ENCODE measurements at regions not wholly inside any gene's neighbourhood (a gene's known extent, or its start where the extent isn't known, plus 50 kb on each side); places are given as distances from the start of the nearest gene placed in this dataset.

- no peaks in the 10 kb centered on the region for H3K9me3 ChIP-seq (ENCODE audit: low read depth, low read length)
- H3K27me3 ChIP-seq (ENCODE audit: insufficient read depth, low read length): no peaks in the 10 kb centered on the region
- H3K4me3 ChIP-seq (ENCODE audit: low read length): no peak overlapping the region
- H3K4me1 ChIP-seq (ENCODE audit: insufficient read depth, low read length): no peaks in the 10 kb centered on the region
Measured at GRCh38 chr5:101687349-101687985, 608.6 kb downstream of the SLCO4C1 start.

DNA sequence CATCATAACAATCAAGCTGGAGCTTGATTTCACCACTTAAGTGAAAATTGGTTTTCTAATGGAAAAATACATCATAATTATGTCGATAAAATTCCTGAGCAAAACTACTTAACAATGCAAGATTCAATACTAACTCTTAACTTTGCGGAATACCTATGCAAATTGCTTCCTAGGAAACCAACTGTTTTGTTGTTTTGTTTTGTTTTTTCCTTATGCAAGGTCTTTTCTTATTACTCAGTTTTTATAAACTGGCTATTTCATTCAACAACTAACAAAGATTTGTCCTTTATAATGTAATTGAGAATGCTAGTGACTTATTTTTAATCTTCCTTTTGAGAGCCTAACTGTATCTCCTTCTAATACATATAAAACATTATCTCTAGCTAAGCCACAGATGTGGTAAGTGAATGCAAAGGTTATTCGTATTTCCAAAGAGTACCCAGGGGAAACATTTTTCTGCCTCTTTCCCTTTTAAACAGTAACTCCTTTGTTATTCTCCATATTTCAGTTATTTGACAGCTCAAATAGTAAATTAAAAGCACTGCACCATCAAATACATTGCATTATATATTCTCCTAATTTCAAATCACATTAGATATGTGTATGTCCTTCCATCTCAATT lies 609.4 kb downstream of the SLCO4C1 start:
- Histone ChIP-seq H3K27me3 (ENCODE audit: insufficient read depth, low read length) (no peaks in the 10 kb centered on the region), H3K9me3 (ENCODE audit: low read depth, low read length) (no peaks in the 10 kb centered on the region), H3K4me3 (ENCODE audit: low read length) (no peak overlapping the region), H3K4me1 (ENCODE audit: insufficient read depth, low read length) (no peaks in the 10 kb centered on the region)

DNA sequence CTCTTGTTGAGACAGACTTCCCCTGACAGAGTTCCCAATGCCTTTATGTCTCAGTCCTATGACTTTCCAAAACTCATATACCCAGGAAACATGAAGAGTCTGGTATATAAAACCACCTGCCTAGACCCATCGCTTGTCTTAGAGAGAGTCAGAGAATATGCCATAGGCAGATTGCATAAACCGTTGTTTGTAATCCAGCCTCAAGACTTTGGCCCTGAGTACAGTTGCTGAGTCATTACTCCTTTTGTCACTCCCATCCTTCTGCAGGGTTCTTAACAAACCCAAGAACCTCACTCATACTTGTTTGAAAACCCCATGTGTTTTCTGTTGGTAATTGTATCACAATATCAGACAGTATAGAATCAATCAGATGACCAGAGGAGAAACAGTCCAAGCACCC lies 616.3 kb downstream of the SLCO4C1 start:
- no peaks in the 10 kb centered on the region for H3K9me3 ChIP-seq (ENCODE audit: low read depth, low read length)
- H3K4me3 ChIP-seq (ENCODE audit: low read length): no peak overlapping the region
- no peaks in the 10 kb centered on the region for H3K27me3 ChIP-seq (ENCODE audit: insufficient read depth, low read length)
- no peaks in the 10 kb centered on the region for H3K4me1 ChIP-seq (ENCODE audit: insufficient read depth, low read length)

DNA sequence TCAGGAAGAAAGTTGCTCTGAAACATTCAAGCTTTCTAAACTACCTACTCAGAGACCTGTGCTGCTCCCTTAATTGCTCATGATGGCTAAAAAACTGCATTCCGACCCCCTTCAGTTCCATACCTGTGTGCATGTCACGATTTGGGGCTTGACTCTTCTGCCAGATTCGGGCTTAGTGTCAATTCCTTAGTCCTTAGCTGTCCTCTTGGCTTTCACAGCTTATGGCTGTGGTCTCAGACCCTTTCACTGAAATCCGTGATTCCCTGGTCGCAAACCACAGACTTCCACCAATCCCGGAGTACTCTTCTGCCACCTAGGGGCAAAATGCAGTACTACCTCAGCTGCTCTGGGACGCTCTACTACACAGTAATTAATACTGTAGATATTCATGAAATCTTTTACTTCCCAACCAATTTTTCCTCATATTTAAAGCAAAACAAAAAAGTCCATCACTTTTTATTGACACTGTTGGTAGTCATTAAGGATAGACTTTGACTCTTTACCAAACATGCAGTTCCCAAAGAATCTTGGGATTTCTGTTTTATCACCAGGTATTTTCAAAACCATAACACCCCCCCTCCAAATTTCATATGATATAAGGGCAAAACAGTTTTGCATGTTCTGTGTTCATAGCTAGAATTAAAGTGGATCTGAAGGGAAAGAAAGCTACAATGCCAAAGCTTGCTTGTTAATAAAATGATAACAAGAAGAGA lies 617.4 kb downstream of the SLCO4C1 start:
- H3K27me3 ChIP-seq (ENCODE audit: insufficient read depth, low read length): no peaks in the 10 kb centered on the region

DNA sequence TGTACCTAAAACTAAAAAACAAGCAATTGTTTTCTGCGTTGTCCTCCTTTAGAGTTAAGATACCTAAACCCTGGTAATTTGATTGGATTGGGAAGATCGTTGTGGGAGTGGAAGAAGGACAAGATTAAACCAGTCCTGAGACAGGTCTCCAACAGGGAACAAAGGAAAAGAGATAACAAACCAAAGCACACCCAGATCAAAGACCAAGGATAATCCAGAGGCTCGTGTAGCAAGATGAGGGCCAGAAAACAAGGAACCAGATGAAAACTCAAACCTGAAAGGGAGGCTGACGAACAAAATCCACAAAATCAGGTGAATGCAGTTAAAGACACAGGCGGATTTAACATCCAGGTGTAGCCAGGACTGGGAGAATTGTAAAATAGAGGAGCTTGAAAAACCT lies 618.1 kb downstream of the SLCO4C1 start:
- no peak overlapping the region for H3K4me3 ChIP-seq (ENCODE audit: low read length)
- no peaks in the 10 kb centered on the region for H3K27me3 ChIP-seq (ENCODE audit: insufficient read depth, low read length)
- H3K4me1 ChIP-seq (ENCODE audit: insufficient read depth, low read length): no peaks in the 10 kb centered on the region
- H3K9me3 ChIP-seq (ENCODE audit: low read depth, low read length): no peaks in the 10 kb centered on the region

More for the DNA sequence above, 617.4 kb downstream of the SLCO4C1 start:
- no peaks in the 10 kb centered on the region for H3K4me1 ChIP-seq (ENCODE audit: insufficient read depth, low read length)
- no peaks in the 10 kb centered on the region for H3K9me3 ChIP-seq (ENCODE audit: low read depth, low read length)
- no peak overlapping the region for H3K4me3 ChIP-seq (ENCODE audit: low read length)

- H3K27me3 ChIP-seq (ENCODE audit: insufficient read depth, low read length): no peaks in the 10 kb centered on the region
- no peak overlapping the region for H3K4me3 ChIP-seq (ENCODE audit: low read length)
- H3K4me1 ChIP-seq (ENCODE audit: insufficient read depth, low read length): no peaks in the 10 kb centered on the region
- no peaks in the 10 kb centered on the region for H3K9me3 ChIP-seq (ENCODE audit: low read depth, low read length)
Measured at GRCh38 chr5:101676646-101677045, 619.4 kb downstream of the SLCO4C1 start.

GRCh38 chr5:101675510-101676219 lies 620.4 kb downstream of the SLCO4C1 start:
- Histone ChIP-seq H3K9me3 (ENCODE audit: low read depth, low read length) (no peaks in the 10 kb centered on the region), H3K4me1 (ENCODE audit: insufficient read depth, low read length) (no peaks in the 10 kb centered on the region), H3K4me3 (ENCODE audit: low read length) (no peak overlapping the region), H3K27me3 (ENCODE audit: insufficient read depth, low read length) (no peaks in the 10 kb centered on the region)

- Histone ChIP-seq H3K4me1 (ENCODE audit: insufficient read depth, low read length) (no peaks in the 10 kb centered on the region), H3K27me3 (ENCODE audit: insufficient read depth, low read length) (no peaks in the 10 kb centered on the region)
Measured at GRCh38 chr5:101673120-101673519, 623.0 kb downstream of the SLCO4C1 start.

GRCh38 chr5:101664071-101664791 lies 631.9 kb downstream of the SLCO4C1 start:
- no peaks in the 10 kb centered on the region for H3K9me3 ChIP-seq (ENCODE audit: low read depth, low read length)
- no peaks in the 10 kb centered on the region for H3K4me1 ChIP-seq (ENCODE audit: insufficient read depth, low read length)
- no peak overlapping the region for H3K4me3 ChIP-seq (ENCODE audit: low read length)
- no peaks in the 10 kb centered on the region for H3K27me3 ChIP-seq (ENCODE audit: insufficient read depth, low read length)

More at GRCh38 chr5:101673120-101673519, 623.0 kb downstream of the SLCO4C1 start:
- Histone ChIP-seq H3K9me3 (ENCODE audit: low read depth, low read length) (no peaks in the 10 kb centered on the region), H3K4me3 (ENCODE audit: low read length) (no peak overlapping the region)

- Histone ChIP-seq H3K4me1 (ENCODE audit: insufficient read depth, low read length) (no peaks in the 10 kb centered on the region), H3K27me3 (ENCODE audit: insufficient read depth, low read length) (no peaks in the 10 kb centered on the region), H3K4me3 (ENCODE audit: low read length) (no peak overlapping the region), H3K9me3 (ENCODE audit: low read depth, low read length) (no peaks in the 10 kb centered on the region)
Measured at GRCh38 chr5:101663543-101663942, 632.5 kb downstream of the SLCO4C1 start.

GRCh38 chr5:101662263-101662662 lies 633.8 kb downstream of the SLCO4C1 start:
- no peaks in the 10 kb centered on the region for H3K27me3 ChIP-seq (ENCODE audit: insufficient read depth, low read length)
- no peak overlapping the region for H3K4me3 ChIP-seq (ENCODE audit: low read length)
- H3K9me3 ChIP-seq (ENCODE audit: low read depth, low read length): no peaks in the 10 kb centered on the region
- no peaks in the 10 kb centered on the region for H3K4me1 ChIP-seq (ENCODE audit: insufficient read depth, low read length)

GRCh38 chr5:101658433-101658832 lies 637.7 kb downstream of the SLCO4C1 start:
- Histone ChIP-seq H3K4me3 (ENCODE audit: low read length) (no peak overlapping the region), H3K9me3 (ENCODE audit: low read depth, low read length) (no peaks in the 10 kb centered on the region), H3K4me1 (ENCODE audit: insufficient read depth, low read length) (no peaks in the 10 kb centered on the region), H3K27me3 (ENCODE audit: insufficient read depth, low read length) (no peaks in the 10 kb centered on the region)

GRCh38 chr5:101653996-101654395 lies 642.1 kb downstream of the SLCO4C1 start:
- H3K27me3 ChIP-seq (ENCODE audit: insufficient read depth, low read length): no peaks in the 10 kb centered on the region
- H3K9me3 ChIP-seq (ENCODE audit: low read depth, low read length): no peaks in the 10 kb centered on the region
- H3K4me1 ChIP-seq (ENCODE audit: insufficient read depth, low read length): no peaks in the 10 kb centered on the region
- no peak overlapping the region for H3K4me3 ChIP-seq (ENCODE audit: low read length)

DNA sequence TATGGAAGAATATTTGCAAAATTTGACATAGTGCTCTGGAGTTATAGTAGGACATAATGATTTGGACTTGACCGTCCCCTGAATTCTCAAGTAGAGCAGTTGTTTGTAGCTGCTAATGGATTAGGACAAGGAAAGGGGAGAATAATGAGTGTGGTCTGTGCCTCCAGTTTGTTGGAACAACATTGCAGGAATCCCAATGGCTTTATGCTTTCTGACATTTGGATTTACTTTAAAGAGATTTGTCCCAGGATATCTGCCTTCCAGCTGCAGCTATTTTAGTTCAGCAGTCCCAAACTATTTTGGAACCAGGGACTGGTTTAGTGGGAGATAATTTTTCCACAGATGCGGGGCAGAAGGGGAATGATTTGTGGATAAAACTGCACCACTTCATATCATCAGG lies 648.2 kb downstream of the SLCO4C1 start:
- no peaks in the 10 kb centered on the region for H3K4me1 ChIP-seq (ENCODE audit: insufficient read depth, low read length)
- H3K9me3 ChIP-seq (ENCODE audit: low read depth, low read length): no peaks in the 10 kb centered on the region
- H3K27me3 ChIP-seq (ENCODE audit: insufficient read depth, low read length): no peaks in the 10 kb centered on the region
- no peak overlapping the region for H3K4me3 ChIP-seq (ENCODE audit: low read length)

DNA sequence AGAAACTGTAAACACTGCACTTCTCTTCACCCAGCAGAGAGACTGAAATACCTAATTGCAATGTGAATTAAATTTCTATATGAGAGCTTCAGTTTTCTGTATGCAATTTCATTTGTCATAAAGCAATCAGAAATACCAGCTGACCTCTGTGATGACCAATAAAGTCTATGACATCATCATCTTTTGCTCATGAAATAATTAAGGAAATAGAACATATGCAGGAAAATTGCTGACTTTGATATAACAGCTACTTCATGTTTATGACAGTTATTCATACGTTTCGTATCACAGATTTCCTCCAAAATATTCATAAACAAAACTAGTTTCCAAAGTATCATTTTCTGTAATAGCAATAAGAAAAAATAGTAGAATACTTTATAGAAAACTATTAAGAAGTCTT lies 652.3 kb downstream of the SLCO4C1 start:
- Histone ChIP-seq H3K27me3 (ENCODE audit: insufficient read depth, low read length) (no peaks in the 10 kb centered on the region), H3K4me3 (ENCODE audit: low read length) (no peak overlapping the region), H3K4me1 (ENCODE audit: insufficient read depth, low read length) (no peaks in the 10 kb centered on the region), H3K9me3 (ENCODE audit: low read depth, low read length) (no peaks in the 10 kb centered on the region)
